CD4-positive, alpha-beta T cell treated with Interleukin-17A for 4 hours (primary cell): ENCODE measurements at regions not wholly inside any gene's neighbourhood (a gene's known extent, or its start where the extent isn't known, plus 50 kb on each side); places are given as distances from the start of the nearest gene placed in this dataset.

ENCODE experiments used
- DNase-seq: peaks from one replicate; pipeline ENCODE4 v3.0.0-alpha.2; 2020; ENCODE audit warnings: mixed read lengths

DNA sequence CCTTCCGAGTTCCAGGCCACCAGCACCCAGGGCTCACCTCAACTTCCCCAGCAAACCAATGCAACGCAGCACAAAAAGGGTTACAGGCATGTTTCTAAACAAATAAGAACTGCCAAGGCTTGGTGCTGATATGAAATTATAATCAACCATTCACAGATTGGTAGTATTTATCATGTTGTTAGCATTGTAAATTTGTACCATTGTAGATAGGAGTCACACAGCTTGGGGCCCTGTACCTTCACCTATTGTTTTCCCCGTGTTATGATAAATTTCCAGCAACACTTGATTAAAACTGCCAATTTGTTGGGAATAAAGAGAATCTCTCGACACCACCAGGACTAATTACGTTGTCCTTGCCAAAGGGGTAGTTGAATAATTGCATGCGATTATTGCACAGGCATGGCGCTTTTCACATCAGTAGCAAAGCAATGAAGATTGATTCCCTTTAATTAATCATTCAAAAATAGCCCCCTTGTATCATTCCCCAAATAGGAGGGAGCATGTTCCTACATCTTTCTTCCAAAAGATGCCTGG is 454.1 kb downstream of the ZNF608 start:
- DNase-seq, result no peak

DNA sequence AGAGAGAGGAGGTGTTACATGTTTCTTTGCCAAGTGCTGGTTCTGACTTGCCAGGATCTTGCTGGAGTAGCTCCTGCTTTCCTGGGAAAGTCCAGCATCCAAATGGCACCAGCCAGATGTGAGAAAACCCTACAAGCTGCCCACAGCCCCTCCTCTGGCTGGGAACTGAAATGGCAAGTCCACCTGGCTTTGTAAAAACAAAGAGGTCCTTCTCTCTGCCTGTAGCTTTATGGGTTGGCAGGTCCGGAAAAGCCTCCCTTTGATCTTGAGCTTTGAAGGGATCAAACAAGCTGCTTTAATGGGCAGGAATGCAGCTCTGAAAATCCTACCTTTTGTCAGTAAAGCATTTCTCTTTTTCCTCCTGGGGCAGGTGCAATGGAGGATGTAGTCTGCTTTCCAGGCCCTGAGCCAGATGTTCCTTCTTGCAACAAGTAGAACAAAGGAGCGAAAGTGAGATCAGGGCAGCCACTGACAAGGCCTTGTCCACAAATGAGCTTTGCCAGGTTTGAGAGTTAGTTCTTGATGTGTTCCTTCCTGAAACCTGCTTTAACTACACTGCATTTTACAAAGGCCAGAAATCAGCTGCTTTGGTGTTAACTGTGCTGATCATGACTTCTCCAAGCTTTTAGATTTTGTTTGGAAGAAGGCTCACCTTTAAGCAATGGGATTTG is 456.7 kb downstream of the ZNF608 start:
- DNase-seq, result no peak

DNA sequence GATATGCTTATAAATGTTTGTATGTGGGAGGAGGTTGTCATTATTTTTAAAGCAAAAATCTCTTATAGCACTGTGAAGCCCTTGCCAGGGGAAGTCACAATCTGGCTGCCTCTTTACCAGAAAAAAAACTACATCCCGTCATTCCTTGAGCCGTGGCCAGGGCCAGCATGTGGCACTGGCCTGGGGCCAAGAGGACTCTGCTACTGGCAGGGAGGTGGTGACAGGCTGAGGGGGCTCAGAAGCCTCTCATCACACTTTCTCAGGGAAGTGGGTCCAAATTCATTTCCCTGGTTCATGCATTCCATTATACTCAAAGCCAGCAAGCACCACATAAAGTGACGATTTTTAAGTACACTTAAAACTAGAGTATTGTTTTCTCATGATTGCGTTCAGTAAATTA is 457.3 kb downstream of the ZNF608 start:
- no peak for DNase-seq

DNA sequence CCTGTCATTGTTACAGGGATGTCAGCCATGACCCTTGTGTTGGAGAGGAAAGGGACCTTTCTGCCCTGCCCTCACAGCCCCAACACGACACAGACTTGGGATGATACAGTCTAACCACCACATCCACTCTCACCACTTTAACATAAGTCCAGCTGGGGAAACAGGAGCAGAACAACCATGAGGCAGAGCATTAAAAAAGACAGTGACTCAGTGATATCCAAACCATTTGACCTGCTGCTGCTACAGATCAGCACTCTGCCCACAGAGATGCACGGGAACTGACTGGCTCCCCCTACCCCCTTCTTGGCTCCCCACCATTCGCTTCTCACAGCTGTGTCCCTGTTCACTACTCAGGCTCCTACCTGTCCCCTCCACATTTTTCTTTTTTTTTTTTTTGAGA is 458.6 kb downstream of the ZNF608 start:
- no peak for DNase-seq

DNA sequence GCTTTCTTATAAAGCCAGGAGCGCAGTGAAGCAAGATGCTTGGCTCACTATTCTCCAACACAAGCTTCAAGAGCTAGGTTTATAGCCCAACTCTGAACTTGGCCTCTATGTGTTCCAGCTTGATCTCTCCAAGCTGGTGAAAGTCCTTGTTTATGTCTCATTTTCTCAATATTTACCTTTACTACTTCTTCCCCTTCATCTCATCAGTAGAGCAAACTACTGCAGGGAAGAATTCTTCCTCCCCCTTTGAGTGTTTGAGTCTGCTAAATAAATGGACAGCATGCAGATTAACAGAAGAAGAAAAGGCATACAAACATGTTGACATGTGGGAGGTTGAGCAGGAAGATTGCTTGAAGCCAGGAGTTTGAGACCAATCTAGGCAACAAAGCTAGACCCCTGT is 460.7 kb downstream of the ZNF608 start:
- DNase-seq, result no peak

DNA sequence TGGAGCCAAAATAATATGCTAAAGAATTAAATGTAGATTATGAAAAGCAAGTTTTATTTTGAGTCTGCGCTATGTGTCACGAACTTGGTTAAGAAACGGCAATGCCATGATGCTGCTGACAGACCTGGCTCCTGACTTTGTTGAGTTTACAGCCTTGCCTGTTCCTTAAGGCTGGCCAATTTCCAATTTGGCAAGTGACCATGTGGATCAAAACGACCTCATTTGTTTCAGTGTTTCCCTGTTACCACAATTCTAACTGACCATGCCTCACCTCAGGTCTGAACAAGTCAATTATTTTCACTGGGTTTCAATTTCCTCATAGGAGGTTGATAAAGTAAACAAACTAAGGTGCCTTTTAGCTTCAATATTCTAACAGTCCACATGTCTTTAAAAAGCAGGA is 461.4 kb downstream of the ZNF608 start:
- no peak for DNase-seq

DNA sequence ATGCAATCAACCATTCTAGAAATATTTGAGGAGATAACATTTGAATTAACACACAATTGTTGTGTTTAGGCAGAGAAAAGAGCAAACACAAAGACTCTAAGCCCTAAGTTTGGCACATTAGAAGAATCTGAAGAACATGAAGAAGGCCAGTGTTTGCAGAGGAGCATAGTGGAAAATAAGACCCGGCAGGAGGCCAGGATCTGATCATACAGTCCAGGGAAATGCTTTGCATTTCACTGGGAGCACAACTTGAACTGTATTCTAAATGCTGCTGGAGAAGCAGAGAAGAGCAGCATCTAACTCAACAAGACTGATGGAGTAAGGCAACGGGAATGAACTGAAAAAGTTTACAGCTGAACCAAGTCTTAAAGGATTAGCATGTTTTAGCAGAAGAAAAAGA is 463.4 kb downstream of the ZNF608 start:
- no peak for DNase-seq

DNA sequence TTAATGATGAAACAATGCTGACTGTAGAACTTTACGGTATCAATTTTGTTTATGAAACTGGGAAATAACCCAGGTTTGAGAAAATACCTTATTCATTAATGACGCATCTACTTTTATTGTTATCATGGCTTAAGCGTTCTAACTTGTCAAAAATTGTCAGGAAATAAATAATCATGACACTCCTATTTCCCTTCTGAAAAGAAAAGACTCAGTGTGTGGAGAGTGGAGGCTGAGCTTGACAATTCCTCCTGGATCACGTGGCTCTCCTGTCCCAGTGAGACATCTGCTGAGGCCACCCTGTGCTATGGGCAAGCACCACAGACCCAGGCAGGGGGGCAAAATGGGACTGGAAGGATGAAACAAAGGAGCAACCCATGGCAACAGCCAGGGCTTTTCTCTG is 466.4 kb downstream of the ZNF608 start:
- DNase-seq, result no peak

DNA sequence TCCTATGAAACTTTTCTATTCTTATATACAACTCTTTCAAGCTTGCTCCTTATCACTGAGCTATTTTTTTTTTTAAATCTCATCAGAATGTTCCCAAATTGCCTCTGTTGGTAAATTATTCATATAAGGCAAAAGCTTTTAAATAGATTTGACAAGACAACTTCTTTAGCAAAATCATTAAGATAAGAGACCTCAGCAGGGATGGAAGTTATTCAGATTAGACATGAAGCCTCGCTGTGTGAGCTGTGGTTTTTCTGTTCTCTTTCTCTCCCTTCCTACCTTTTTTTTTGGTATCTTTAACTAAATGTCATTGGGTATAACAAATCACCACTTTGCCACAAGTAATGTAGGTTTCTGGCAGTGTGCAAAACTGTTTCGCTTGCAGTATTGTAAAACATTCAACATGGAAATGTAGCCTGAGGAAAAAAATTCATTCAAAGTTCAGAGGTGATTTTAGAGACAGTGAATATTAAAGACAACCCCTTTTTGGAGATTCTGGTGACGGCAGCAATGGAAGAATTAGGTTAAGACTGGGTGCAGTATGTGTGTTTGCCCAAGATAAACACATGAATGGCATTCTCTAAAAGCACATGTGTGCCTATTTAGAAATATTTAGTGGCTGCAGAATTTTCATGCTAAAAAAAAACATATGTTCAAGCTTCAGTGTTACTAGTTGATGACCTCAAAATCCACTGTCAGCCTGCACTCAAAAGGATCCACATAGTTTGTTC is 467.1 kb downstream of the ZNF608 start:
- no peak for DNase-seq

DNA sequence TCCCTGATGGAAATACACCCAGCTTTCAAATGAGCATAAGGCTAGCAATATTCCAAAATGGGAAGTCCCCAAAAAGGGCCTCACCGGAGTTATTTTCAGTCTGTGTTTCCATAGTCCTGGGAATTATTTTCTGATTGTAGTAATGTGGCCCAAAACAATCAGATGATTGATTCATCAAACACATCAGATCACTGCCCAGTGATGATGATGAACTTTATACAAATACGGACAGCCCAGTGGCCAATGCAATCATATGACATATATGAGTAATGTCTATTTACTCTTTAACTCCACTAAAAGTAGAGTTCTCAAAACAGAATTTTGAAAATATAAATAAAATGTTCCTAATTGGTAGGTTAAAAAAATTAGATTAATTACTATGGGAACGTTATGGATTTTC is 467.8 kb downstream of the ZNF608 start:
- DNase-seq, result no peak

DNA sequence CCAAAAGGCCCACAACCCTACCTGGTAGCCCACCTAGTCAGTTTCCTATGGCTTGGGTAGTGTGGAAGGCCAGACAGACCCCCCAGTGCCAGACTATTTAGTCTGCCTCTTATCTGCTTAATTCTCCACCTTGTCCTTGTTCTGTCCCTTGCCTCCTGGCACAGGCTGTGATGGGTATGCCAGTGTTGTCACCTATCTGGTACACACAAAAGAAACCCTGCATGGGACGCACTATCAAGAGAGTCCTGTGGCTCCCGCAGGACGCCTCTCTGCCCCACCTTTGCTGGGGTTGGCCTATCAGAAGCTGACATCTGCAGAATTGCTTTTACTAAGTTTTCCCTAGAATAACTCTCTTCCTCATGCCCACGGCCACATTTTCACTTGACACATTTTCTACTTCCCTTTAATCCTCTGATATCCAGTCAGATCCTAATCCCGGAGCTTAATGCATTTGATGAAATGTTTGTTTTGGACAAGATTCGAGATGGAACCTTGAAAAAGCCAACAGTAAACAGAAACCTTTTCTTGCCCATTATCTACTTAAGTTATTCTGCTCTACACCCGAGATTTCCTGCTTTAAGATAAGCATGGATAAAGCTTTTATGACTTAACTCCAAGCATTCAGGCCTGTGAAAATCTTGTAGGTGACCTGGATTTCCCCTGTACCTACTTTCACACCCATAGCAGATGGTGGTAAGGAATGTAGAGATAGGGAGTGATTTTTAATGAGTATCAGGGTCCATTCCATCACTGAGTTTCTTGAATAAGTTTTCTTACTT is 468.5 kb downstream of the ZNF608 start:
- DNase-seq, result no peak

DNA sequence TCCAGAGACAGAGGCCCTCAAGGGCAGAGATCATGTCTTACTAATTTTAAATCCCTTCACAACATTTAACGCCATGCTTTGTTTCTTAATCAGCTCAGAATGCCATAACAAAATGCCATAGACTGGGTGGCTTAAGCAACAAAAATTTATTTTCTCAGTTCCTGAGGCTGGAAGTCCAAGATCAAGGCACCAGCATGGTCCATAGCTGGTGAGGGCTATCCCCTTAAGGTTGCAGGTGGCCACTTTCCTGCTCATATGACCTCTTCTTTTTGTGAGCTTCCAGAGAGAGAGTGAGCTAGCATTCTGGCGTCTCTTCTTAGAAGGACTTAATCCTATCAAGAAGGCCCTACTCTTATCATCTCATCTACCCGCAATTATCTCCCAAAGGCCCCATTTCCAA is 470.3 kb downstream of the ZNF608 start:
- DNase-seq, result no peak

DNA sequence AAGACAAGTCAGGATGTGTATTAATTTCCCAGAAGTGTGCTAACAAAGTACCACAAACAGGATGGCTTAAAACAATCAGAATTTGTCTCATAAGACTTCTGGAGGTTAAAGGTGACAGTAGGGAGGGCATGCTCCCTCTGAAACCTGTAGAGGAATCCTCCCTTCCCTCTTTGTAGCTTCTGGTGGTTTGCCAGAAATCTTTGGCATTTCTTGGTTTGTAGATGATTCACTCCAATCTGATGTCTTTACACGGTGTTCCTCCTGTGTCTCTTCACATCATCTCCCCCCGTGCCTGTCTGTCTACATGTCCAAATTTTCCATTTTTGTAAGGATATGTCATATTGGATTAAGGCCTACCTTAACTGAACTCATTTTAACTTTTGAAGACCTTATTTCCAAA is 471.5 kb downstream of the ZNF608 start:
- no peak for DNase-seq

DNA sequence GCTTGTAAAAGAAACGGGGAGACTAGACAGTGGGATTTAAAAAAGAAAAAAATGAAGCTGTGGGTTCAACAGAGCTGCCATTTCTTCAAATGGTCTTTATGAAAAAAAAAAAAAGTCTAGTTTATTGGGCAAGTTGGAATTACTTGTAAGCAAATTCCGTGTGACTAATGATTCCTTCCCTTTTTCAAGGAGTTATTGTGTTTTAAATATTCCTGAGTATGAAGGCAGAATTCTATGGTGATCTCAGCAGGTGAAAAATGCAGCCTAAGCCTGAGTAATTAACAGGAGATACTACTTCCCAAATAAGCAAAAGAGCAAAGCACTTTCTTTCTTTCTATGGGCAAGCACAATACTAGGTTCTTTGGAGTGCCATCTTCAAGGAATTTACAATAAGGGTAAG is 481.9 kb downstream of the ZNF608 start:
- no peak for DNase-seq

DNA sequence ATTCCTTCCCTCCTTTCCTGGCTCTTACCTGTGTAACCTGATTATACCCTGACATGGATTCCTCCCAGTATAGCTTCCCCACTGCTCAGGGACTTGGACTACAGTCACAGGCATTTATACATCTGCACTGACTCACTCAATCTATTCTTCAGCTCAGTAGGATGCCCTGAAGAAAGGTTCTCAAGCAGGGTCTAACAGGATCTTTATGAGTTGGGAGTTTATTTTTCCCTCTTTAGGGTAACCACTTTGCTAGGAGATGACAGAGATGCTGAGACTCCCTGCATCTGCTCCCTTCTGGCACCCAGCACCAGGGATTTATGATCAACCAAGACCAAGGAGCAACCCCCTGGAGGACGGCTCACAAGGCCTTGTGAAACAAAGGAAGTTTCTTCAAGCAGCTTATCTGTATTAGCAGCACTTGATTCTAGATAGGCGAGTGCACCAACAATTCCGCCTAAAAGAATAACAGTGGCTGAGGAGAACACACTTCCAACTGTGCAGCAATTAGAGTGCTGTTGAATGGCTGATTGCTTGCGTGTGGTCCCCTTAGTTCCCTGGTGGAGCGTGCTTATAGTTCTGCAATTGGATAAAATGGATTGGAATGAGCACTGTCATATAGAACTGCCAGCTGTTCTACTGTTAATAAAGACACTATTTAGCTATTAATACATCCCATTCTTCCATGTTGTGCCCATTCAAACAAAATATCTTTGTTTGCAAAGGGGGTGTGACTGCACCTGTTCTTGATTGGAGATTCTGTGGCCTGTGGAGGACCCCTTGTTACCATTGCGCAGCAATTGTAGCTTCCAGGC is 482.6 kb downstream of the ZNF608 start:
- DNase-seq, result no peak

DNA sequence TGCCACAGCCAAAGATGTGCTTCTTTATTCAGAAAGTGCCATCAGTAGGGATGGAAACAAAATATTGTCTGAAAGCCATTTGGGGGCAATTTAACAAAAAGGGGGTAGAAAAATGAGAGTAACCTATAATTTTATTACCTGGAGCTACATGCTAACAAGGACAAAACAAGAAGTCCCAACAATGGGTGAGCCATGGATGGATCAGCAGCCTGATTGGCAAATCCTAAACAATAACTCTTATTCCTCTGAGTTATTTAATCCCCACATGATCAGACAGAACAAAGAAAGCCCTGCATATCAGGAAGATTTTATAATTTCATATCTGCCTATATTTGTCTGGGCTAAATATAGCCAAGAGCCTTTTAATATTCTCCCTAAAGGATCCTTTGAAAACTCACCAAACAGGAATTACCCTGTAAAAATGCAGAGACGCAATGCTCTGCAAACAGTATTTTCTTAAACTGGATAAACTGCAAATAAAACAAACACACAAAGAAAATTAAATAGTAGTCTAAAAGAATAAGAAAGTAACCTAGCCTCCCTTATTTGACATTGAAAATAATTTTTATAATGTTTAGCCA is 483.4 kb downstream of the ZNF608 start:
- no peak for DNase-seq

DNA sequence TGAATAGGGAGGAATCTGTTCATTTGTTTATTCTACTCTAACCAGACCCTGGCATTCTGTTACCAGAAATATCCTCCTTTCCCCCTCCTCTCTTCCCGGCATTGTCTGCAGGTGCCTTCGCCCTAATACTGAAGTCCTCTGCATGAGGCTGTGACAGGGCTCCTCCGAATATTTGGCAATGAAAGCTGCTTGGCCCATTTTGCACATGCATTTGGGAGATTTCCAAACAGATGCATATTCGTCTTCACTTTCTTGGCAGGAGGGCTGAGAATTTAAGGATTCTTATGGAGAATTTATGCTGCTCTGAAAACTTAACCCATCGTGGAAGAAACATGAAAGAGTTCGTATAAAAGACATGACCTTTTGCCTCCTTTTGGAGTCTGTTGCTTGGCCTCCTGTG is 484.0 kb downstream of the ZNF608 start:
- no peak for DNase-seq

DNA sequence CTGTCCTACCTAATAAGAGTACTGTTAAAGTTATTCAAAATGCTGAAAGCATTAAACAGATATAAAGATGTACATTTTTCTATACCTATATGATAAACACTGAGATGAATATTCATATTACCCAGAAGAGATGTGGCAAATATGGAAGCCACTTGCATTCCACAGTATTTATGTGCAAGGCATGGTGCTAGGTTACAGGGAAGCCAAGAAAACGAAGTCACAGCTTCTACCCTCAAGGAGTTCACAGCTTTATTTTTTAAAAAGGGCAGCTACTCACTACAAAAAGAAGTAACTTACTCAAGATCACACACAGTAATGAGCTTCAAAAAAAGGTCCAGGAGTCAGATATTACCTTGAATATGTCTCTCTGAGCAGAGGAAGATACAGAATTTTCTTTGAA is 484.6 kb downstream of the ZNF608 start:
- no peak for DNase-seq

DNA sequence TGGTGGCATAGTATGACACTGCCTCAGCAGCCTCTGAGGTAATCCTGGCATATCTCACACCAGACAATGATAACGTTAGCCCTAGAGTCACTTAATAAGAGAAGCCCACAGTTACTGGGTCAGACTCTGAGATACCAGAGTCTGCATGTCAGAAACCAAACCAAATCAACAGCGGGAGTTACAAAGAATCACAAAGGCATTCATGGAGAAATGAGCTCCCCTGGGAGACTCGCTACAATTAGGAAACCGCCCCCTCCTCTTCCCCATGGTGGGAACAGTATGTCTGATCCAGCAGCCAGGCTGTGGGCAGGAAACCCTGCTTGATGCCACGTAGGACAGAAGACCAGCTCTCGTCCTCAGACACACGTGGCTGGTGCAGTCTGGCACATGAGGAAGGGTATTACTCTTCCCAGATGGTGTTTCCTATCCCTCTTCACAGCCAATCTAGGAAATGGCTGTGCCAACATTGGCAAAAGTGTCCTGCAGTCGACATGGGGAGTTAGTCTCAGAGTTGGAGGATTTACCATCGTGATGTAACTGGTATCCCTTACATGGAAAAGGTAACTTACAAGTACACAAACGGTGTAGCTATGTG is 485.4 kb downstream of the ZNF608 start:
- DNase-seq, result no peak

DNA sequence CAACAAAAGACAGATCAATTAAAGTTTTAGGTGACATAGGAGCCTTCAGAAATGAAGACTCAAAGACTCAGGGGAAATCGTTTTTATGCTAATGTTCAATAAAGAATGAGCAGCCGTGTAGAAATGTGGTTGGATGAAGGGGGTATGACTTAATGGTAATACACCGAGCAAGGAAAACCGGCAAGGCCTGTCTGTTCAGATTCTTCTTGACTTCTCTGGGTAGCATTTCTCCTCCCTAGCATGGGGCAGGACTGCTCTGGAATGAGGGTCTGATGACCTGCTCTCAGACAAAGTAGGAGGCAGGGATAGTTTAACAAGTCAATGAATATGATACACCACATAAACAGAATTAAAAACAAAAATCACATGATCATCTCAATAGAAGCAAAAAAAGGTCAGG is 487.4 kb downstream of the ZNF608 start:
- DNase-seq, result no peak

DNA sequence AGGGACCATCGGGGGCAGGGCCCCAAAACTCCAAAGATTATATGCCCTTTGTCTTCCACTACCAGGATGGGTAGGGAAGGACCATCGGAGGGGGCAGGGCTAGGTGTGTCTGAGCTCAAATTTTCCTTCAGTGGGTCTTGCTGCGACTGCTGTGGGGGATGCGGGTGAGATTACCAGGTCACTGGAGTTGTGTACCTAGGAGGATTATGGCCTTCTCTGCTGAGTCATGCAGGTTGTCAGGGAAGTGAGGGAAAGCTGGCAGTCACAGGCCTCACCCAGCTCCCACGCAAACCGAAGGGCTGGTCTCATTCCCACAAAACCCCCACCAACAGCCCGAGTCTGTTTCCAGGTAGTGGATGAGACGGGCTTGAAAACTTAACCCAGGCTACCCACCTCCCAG is 489.4 kb downstream of the ZNF608 start:
- DNase-seq, result no peak

DNA sequence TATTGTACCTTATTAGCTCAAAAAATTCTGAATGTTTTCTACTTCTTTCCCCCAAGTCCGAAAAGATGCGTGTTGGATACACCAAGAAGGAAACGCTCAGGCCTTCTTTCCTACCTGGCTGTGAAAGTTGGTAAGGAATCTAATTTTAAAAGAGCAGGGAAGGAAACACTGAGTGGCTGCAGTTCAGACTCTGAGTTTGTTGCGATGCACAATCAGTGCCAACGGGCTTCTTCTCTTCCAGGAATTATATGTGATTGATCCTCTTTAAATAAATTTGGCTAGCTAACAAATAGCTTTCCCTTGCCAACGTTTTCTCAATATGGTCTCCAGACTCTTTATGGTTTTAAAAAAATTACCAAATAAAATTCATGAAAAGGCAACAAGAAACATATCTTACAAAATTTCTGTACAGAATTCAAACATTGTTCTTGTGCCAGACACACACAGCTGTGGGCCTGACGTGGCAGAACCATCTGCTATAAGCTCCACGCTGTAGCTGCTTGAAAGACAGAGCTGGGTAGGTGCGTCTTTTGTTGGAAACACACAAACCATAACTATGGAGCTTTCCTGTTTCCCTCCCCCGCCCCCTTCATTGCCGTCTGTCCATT is 493.1 kb downstream of the ZNF608 start:
- no peak for DNase-seq
